ENCODE measurements at regions not wholly inside any gene's neighbourhood (a gene's known extent, or its start where the extent isn't known, plus 50 kb on each side); places are given as distances from the start of the nearest gene placed in this dataset.

GRCh38 chr21:14716761-14717396 is 170.8 kb upstream of the SAMSN1 start:
- DNase-seq: no peak

GRCh38 chr21:14713109-14713508 is 167.0 kb upstream of the SAMSN1 start:
- DNase-seq: no peak

- DNase-seq: no peak
Observed at GRCh38 chr21:14712121-14712715, 166.1 kb upstream of the SAMSN1 start.

GRCh38 chr21:14711287-14711686 is 165.2 kb upstream of the SAMSN1 start:
- no peak for DNase-seq

GRCh38 chr21:14707511-14708020 is 161.5 kb upstream of the SAMSN1 start:
- DNase-seq: no peak

- DNase-seq: no peak
Observed at GRCh38 chr21:14706712-14707510, 160.8 kb upstream of the SAMSN1 start.

GRCh38 chr21:14699433-14700407 is 153.6 kb upstream of the SAMSN1 start:
- DNase-seq: no peak

GRCh38 chr21:14697769-14698168 is 151.7 kb upstream of the SAMSN1 start:
- no peak for DNase-seq

- DNase-seq: no peak
Observed at GRCh38 chr21:14694817-14695216, 148.7 kb upstream of the SAMSN1 start.

- DNase-seq: no peak
Observed at GRCh38 chr21:14693997-14694396, 147.9 kb upstream of the SAMSN1 start.

GRCh38 chr21:14691914-14692313 is 145.8 kb upstream of the SAMSN1 start:
- DNase-seq: no peak

- DNase-seq: no peak
Observed at GRCh38 chr21:14690886-14691285, 144.8 kb upstream of the SAMSN1 start.

GRCh38 chr21:14688936-14689335 is 142.8 kb upstream of the SAMSN1 start:
- DNase-seq: no peak

- no peak for DNase-seq
Observed at GRCh38 chr21:14688412-14688811, 142.3 kb upstream of the SAMSN1 start.

- DNase-seq: no peak
Observed at GRCh38 chr21:14687268-14687625, 141.1 kb upstream of the SAMSN1 start.

GRCh38 chr21:14686466-14687267 is 140.6 kb upstream of the SAMSN1 start:
- DNase-seq: no peak

GRCh38 chr21:14685568-14685967 is 139.5 kb upstream of the SAMSN1 start:
- DNase-seq: no peak

- no peak for DNase-seq
Observed at GRCh38 chr21:14684071-14684470, 138.0 kb upstream of the SAMSN1 start.

- no peak for DNase-seq
Observed at GRCh38 chr21:14683063-14683462, 136.9 kb upstream of the SAMSN1 start.

- DNase-seq: no peak
Observed at GRCh38 chr21:14678973-14679574, 133.0 kb upstream of the SAMSN1 start.

GRCh38 chr21:14677639-14678179 is 131.6 kb upstream of the SAMSN1 start:
- DNase-seq: no peak

Measured in NCI-H1436 (cell line).